Astrocyte (in vitro differentiated cells and primary cell): ENCODE measurements at regions not wholly inside any gene's neighbourhood (a gene's known extent, or its start where the extent isn't known, plus 50 kb on each side); places are given as distances from the start of the nearest gene placed in this dataset.

Source experiments
- DNase-seq: peaks from one replicate; pipeline ENCODE4 v3.0.0-alpha.2; 2010; ENCODE audit warnings: low read depth
- FAIRE-seq: peaks from 2 replicates; lab custom pipeline; 2011; peaks lifted over from hg19 to GRCh38; lab: Jason Lieb, UNC
- H2AFZ ChIP-seq: 2 replicates; pipeline ENCODE4 v1.6.0; 2012; ENCODE audit warnings: low read depth, low read length, inconsistent platforms
- H3K27ac ChIP-seq: 2 replicates; pipeline ENCODE4 v1.5.1; 2011; ENCODE audit warnings: low read depth, low read length, inconsistent platforms
- H3K27me3 ChIP-seq: 2 replicates; pipeline ENCODE4 v1.6.0; 2011; ENCODE audit warnings: low read length, inconsistent platforms; ENCODE audit not compliant: insufficient read depth
- H3K36me3 ChIP-seq: 2 replicates; pipeline ENCODE4 v1.5.1; 2011; ENCODE audit warnings: low read length, inconsistent platforms; ENCODE audit not compliant: insufficient read depth
- H3K4me1 ChIP-seq: 2 replicates; pipeline ENCODE4 v1.5.1; 2011; ENCODE audit warnings: low read length, inconsistent platforms; ENCODE audit not compliant: insufficient read depth
- H3K4me2 ChIP-seq: 2 replicates; pipeline ENCODE4 v1.6.0; 2012; ENCODE audit warnings: low read length, inconsistent platforms
- H3K4me3 ChIP-seq: 2 replicates; pipeline ENCODE4 v1.5.1; 2011; ENCODE audit warnings: low read depth, mild to moderate bottlenecking, low read length, inconsistent platforms; ENCODE audit not compliant: insufficient read depth
- H3K79me2 ChIP-seq: 2 replicates; pipeline ENCODE4 v1.6.0; 2012; ENCODE audit warnings: mild to moderate bottlenecking, low read length, inconsistent platforms; ENCODE audit not compliant: insufficient read depth
- H3K9ac ChIP-seq: 2 replicates; pipeline ENCODE4 v1.6.0; 2012; ENCODE audit warnings: mild to moderate bottlenecking, low read length, inconsistent platforms
- H3K9me3 ChIP-seq: 2 replicates; pipeline ENCODE4 v1.5.1; 2012; ENCODE audit warnings: low read depth, mild to moderate bottlenecking, low read length, inconsistent platforms; ENCODE audit not compliant: insufficient read depth
- H4K20me1 ChIP-seq: 2 replicates; pipeline ENCODE4 v1.6.0; 2012; ENCODE audit warnings: low read length, inconsistent platforms; ENCODE audit not compliant: insufficient read depth
- H3K27ac Mint-ChIP-seq: one replicate; pipeline ENCODE4 v1.8.0; 2021; ENCODE audit warnings: mild to moderate bottlenecking, mixed read lengths; ENCODE audit not compliant: unreplicated experiment
- H3K27me3 Mint-ChIP-seq: one replicate; pipeline ENCODE4 v1.8.0; 2021; ENCODE audit warnings: low read depth, mixed read lengths; ENCODE audit not compliant: unreplicated experiment
- H3K36me3 Mint-ChIP-seq: one replicate; pipeline ENCODE4 v1.8.0; 2021; ENCODE audit warnings: low read depth, mixed read lengths; ENCODE audit not compliant: unreplicated experiment
- H3K4me1 Mint-ChIP-seq: one replicate; pipeline ENCODE4 v1.8.0; 2021; ENCODE audit warnings: low read depth, mixed read lengths; ENCODE audit not compliant: unreplicated experiment
- H3K4me3 Mint-ChIP-seq: one replicate; pipeline ENCODE4 v1.8.0; 2021; ENCODE audit warnings: mild to moderate bottlenecking, moderate library complexity, mixed read lengths; ENCODE audit not compliant: unreplicated experiment
- H3K9me3 Mint-ChIP-seq: one replicate; pipeline ENCODE4 v1.8.0; 2021; ENCODE audit warnings: mild to moderate bottlenecking, mixed read lengths; ENCODE audit not compliant: unreplicated experiment
- EZH2 ChIP-seq: IDR thresholded peaks from 2 replicates; pipeline ENCODE4 v1.6.1; 2012; ENCODE audit warnings: mild to moderate bottlenecking, low read length, inconsistent platforms; ENCODE audit not compliant: insufficient read depth
- TF ChIP-seq, protein P1 (sequence below): IDR thresholded peaks from 2 replicates; pipeline ENCODE4 v1.5.1; 2011; ENCODE audit warnings: low read depth, mild to moderate bottlenecking, inconsistent platforms, low read length, moderate library complexity; ENCODE audit not compliant: insufficient read depth

DNA sequence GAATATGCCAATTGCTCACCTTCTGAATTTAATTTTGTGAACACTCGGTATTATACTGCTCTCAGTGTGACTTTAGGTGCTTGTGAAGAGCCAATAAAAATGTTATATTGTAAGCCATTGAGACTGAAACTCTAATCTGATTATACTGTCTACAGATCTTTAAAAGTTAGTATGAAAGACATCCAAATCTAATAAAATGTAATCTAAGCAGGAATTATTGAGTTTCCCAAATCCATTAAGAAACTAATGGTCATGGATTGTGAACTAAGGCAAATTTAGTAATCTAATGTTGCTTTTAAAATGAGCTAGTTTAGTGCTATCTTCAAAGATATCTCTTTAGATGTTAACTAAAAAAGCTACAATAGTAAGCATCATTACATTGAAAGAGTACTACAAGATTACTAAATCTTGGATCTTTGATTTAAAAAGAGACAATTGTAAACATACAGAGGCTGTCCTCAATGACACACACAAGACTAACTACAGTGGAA lies 1132.4 kb upstream of the B3GALT2 start:
- Histone ChIP-seq H3K9me3 (no peaks in the 10 kb centered on the region), H2AFZ (no peak overlapping the region), H4K20me1 (no peaks in the 10 kb centered on the region), H3K4me2 (no peak overlapping the region), H3K4me1 (no peaks in the 10 kb centered on the region), H3K79me2 (no peaks in the 10 kb centered on the region), H3K27ac (no peak overlapping the region), H3K27me3 (no peaks in the 10 kb centered on the region), H3K4me3 (no peak overlapping the region), H3K9ac (no peak overlapping the region), H3K36me3 (no peaks in the 10 kb centered on the region)
- H3K27me3 Mint-ChIP-seq = no peaks in the 10 kb centered on the region
- H3K9me3 Mint-ChIP-seq = no peaks in the 10 kb centered on the region
- H3K36me3 Mint-ChIP-seq = no peaks in the 10 kb centered on the region
- H3K4me1 Mint-ChIP-seq = no peaks in the 10 kb centered on the region
- DNase-seq (no peak), FAIRE-seq (no peak)
- no peak overlapping the region for H3K27ac Mint-ChIP-seq
- no peak overlapping the region for H3K4me3 Mint-ChIP-seq
- TF ChIP-seq, protein P1, sequence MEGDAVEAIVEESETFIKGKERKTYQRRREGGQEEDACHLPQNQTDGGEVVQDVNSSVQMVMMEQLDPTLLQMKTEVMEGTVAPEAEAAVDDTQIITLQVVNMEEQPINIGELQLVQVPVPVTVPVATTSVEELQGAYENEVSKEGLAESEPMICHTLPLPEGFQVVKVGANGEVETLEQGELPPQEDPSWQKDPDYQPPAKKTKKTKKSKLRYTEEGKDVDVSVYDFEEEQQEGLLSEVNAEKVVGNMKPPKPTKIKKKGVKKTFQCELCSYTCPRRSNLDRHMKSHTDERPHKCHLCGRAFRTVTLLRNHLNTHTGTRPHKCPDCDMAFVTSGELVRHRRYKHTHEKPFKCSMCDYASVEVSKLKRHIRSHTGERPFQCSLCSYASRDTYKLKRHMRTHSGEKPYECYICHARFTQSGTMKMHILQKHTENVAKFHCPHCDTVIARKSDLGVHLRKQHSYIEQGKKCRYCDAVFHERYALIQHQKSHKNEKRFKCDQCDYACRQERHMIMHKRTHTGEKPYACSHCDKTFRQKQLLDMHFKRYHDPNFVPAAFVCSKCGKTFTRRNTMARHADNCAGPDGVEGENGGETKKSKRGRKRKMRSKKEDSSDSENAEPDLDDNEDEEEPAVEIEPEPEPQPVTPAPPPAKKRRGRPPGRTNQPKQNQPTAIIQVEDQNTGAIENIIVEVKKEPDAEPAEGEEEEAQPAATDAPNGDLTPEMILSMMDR = no peak
- TF ChIP-seq EZH2 = no peak

DNA sequence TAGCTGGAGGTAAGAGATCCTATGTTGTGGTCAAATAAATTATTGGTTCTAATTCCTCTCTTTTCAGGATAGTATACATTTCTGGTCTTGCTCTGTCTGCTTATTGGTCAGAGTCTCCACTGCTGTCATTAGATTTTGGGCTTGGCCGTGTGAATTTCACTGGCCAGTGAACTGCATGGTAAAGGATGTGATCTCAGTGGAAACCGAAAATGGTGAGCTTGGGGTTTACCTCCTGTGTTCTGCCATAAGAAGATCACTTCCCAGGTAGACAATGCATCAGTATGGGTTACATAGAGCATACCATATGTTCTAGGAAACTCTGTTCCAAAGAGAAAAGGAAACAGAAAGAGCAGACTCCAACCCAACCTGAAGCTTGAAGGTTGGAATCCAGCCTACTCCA lies 1123.3 kb upstream of the B3GALT2 start:
- Mint-ChIP-seq H3K36me3 (no peaks in the 10 kb centered on the region), H3K9me3 (no peaks in the 10 kb centered on the region), H3K4me3 (no peak overlapping the region), H3K27ac (no peak overlapping the region), H3K27me3 (no peaks in the 10 kb centered on the region), H3K4me1 (no peaks in the 10 kb centered on the region)
- DNase-seq (no peak), FAIRE-seq (no peak)
- Histone ChIP-seq H3K4me1 (no peaks in the 10 kb centered on the region), H3K4me2 (no peak overlapping the region), H3K9me3 (no peaks in the 10 kb centered on the region), H3K4me3 (no peak overlapping the region), H2AFZ (no peak overlapping the region), H4K20me1 (no peaks in the 10 kb centered on the region), H3K9ac (no peak overlapping the region), H3K36me3 (no peaks in the 10 kb centered on the region), H3K79me2 (no peaks in the 10 kb centered on the region), H3K27ac (no peak overlapping the region), H3K27me3 (no peaks in the 10 kb centered on the region)
- TF ChIP-seq, protein P1 = no peak
- TF ChIP-seq EZH2 = no peak

DNA sequence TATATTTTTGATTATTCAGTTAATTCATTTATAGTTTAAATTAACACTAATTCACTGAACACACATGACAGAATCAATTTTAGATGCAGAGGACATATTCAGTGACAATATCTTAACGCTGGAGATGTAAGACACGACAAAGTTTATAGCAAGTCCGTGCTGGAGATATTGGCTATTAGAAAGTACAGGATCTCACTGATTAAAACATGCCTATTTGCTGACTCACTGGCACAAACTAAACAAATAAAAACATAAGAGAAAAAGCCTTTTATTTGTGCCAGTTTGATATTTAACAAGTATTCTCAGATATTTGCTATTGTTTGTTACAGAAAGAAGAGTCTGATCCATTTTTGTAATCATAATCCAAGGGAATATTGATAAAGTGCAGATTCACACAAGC lies 1122.9 kb upstream of the B3GALT2 start:
- no peaks in the 10 kb centered on the region for H3K9me3 Mint-ChIP-seq
- Histone ChIP-seq H3K9me3 (no peaks in the 10 kb centered on the region), H3K36me3 (no peaks in the 10 kb centered on the region), H3K27ac (no peak overlapping the region), H3K79me2 (no peaks in the 10 kb centered on the region), H3K27me3 (no peaks in the 10 kb centered on the region), H3K9ac (no peak overlapping the region), H3K4me3 (no peak overlapping the region), H3K4me2 (no peak overlapping the region), H3K4me1 (no peaks in the 10 kb centered on the region), H4K20me1 (no peaks in the 10 kb centered on the region), H2AFZ (no peak overlapping the region)
- H3K36me3 Mint-ChIP-seq = no peaks in the 10 kb centered on the region
- no peak for TF ChIP-seq EZH2
- TF ChIP-seq, protein P1 = no peak
- H3K4me3 Mint-ChIP-seq = no peak overlapping the region
- no peaks in the 10 kb centered on the region for H3K27me3 Mint-ChIP-seq
- no peak for FAIRE-seq
- no peak overlapping the region for H3K27ac Mint-ChIP-seq
- H3K4me1 Mint-ChIP-seq = no peaks in the 10 kb centered on the region
- DNase-seq = no peak
